Right atrium auricular region (tissue), 2 donors: ENCODE measurements at regions not wholly inside any gene's neighbourhood (a gene's known extent, or its start where the extent isn't known, plus 50 kb on each side); places are given as distances from the start of the nearest gene placed in this dataset.

Source experiments
- DNase-seq: peaks from one replicate; pipeline ENCODE4 v3.0.0-alpha.2; 2019; ENCODE audit warnings: low spot score
- H3K27ac ChIP-seq, 2 donors: fragments of 200-600 bp; sonication (generic); 1 replicate in 1 of 2; 2 replicates in 1 of 2; pipeline ENCODE4 v1.5.1; 2016 to 2019
- H3K27me3 ChIP-seq, 2 donors: fragments of 200-600 bp; sonication (generic); one replicate each; pipeline versions ENCODE4 v1.5.1 to v1.6.0; 2017 to 2019
- H3K36me3 ChIP-seq: fragments of 200-600 bp; sonication (generic); one replicate; pipeline ENCODE4 v1.5.1; 2016
- H3K4me1 ChIP-seq, 2 donors: fragments of 200-600 bp; sonication (generic); one replicate each; pipeline versions ENCODE4 v1.5.1 to v1.6.0; 2017 to 2019
- H3K4me3 ChIP-seq, 2 donors: fragments of 200-600 bp; sonication (generic); 1 replicate in 1 of 2; 2 replicates in 1 of 2; pipeline ENCODE4 v1.5.1; 2017 to 2019; ENCODE audit warnings: mild to moderate bottlenecking in 1 of 2, moderate library complexity in 1 of 2
- H3K9me3 ChIP-seq, 2 donors: fragments of 200-600 bp; sonication (generic); one replicate each; pipeline ENCODE4 v1.5.1; 2019
- TF ChIP-seq, protein P1 (sequence below), 2 donors: fragments of 200-600 bp; sonication (generic); IDR thresholded peaks; one replicate each; pipeline ENCODE4 v1.5.1; 2019; ENCODE audit warnings: antibody characterized with exemption in 2 of 2

DNA sequence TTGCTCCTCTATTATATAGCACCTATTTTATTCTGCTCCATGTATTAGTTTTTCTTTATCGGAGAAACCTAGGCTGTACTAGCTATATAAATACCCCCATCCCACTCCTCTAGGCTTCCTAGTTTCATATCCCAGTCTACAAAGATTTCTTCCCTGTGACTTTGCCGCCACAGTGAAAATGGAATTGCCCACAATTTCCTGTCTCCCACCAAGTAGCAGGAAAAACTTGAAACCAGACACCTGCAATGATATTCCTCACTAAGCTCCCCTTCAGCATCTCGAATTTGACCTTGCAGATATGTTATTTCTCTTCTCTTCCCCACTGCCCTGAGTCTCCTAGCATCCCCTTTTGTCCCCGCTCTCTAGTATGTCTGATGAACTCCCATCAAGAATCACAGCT, 685.8 kb upstream of the CCDC54 start:
- no peak overlapping the region for H3K27ac ChIP-seq
- TF ChIP-seq, protein P1, sequence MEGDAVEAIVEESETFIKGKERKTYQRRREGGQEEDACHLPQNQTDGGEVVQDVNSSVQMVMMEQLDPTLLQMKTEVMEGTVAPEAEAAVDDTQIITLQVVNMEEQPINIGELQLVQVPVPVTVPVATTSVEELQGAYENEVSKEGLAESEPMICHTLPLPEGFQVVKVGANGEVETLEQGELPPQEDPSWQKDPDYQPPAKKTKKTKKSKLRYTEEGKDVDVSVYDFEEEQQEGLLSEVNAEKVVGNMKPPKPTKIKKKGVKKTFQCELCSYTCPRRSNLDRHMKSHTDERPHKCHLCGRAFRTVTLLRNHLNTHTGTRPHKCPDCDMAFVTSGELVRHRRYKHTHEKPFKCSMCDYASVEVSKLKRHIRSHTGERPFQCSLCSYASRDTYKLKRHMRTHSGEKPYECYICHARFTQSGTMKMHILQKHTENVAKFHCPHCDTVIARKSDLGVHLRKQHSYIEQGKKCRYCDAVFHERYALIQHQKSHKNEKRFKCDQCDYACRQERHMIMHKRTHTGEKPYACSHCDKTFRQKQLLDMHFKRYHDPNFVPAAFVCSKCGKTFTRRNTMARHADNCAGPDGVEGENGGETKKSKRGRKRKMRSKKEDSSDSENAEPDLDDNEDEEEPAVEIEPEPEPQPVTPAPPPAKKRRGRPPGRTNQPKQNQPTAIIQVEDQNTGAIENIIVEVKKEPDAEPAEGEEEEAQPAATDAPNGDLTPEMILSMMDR (IDR thresholded peaks at IDR 0.05), result no peak

DNA sequence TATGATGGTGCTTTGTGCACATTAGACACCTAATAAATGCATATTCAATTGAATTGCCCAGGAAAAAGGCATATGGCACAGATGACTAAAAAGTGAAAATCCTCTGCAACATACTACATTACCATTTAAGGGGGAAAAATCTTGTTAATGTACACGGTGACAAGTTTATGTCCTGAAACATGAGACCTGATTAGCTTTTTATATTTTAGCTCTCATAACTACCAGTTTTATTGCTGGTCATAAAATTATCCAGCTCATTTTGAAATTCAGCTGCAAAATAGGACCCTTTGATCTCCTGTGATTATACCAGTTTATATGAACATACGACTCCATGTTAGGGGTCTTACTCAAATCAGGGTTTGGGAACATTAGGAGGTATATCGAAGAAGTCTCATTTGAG, 684.6 kb upstream of the CCDC54 start:
- Histone ChIP-seq H3K36me3 (no peaks in the 10 kb centered on the region), H3K9me3 (no peaks in the 10 kb centered on the region), H3K4me3 (no peak overlapping the region), H3K4me1 (no peaks in the 10 kb centered on the region), H3K27me3 (no peaks in the 10 kb centered on the region), H3K27ac (no peak overlapping the region)
- TF ChIP-seq, protein P1 (IDR thresholded peaks at IDR 0.05), result no peak
- no peak for DNase-seq

More for the DNA sequence above, 685.8 kb upstream of the CCDC54 start:
- Histone ChIP-seq H3K36me3 (no peaks in the 10 kb centered on the region), H3K9me3 (no peaks in the 10 kb centered on the region), H3K27me3 (no peaks in the 10 kb centered on the region), H3K4me1 (no peaks in the 10 kb centered on the region), H3K4me3 (no peak overlapping the region)
- DNase-seq, result no peak

DNA sequence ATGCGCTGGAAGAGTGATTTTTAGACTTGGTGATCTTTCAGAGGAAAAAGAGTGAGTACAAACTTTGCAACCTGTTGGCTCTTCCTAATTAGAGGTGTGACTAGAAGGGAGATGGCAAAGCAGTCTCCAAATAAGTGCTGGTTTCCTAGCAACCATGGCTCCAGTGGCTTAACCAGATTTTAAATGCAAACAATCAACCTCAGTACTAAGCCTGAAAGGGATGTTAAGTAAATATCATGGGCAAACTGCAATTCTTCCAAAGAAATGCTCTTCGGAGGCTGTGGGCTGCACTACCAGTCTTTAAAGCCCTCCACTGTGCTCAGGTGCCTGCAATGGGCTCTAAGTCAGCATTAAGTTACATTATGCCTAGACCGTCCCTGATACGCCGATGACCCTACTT, 678.1 kb upstream of the CCDC54 start:
- H3K27ac ChIP-seq, result no peak overlapping the region
- H3K27me3 ChIP-seq, result no peaks in the 10 kb centered on the region

DNA sequence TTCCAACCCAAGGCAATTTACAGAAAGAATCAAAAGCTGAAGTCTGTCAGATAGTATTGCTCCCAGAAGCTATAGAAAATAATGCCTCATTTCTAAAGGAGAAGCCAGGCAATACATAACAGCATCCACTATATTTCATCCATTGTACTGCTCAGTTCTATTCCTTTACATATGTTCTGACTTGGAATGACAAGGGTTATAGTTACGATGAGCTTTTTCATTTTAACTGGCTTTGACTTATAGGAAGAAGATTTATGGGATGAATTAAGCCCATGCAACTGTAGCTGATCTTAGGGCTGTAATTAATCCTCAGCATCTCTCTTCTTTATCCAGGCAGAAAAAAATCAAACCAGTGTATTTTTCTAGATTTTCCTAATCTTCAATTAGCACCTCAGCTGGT, 676.3 kb upstream of the CCDC54 start:
- TF ChIP-seq, protein P1 (IDR thresholded peaks at IDR 0.05), result no peak
- H3K27me3 ChIP-seq, result no peaks in the 10 kb centered on the region
- DNase-seq, result no peak
- no peak overlapping the region for H3K4me3 ChIP-seq
- H3K27ac ChIP-seq, result no peak overlapping the region
- no peaks in the 10 kb centered on the region for H3K4me1 ChIP-seq
- no peaks in the 10 kb centered on the region for H3K36me3 ChIP-seq
- H3K9me3 ChIP-seq, result no peaks in the 10 kb centered on the region

More for the DNA sequence above, 678.1 kb upstream of the CCDC54 start:
- Histone ChIP-seq H3K4me1 (no peaks in the 10 kb centered on the region), H3K4me3 (no peak overlapping the region), H3K36me3 (no peaks in the 10 kb centered on the region), H3K9me3 (no peaks in the 10 kb centered on the region)
- TF ChIP-seq, protein P1 (IDR thresholded peaks at IDR 0.05), result no peak
- DNase-seq, result no peak

DNA sequence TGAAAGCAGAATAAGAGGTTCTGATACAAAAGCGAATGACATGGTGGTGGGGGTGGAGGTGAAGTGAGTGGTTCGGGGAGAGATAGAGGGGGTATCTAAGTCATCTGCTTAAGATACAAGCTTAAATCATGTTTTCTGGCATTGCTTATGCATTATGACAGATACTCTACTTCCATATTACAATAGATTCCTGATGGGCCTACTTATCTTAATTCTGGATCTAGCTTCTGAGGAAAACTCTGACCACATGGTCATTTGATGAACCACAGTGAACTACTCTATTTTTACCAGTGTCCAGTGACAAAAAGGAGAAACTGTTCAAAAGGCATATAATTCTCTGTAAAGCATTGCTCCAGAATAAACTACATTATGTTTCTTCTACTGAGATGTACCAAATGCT, 673.7 kb upstream of the CCDC54 start:
- TF ChIP-seq, protein P1 (IDR thresholded peaks at IDR 0.05), result no peak
- Histone ChIP-seq H3K27ac (no peak overlapping the region), H3K4me3 (no peak overlapping the region), H3K36me3 (no peaks in the 10 kb centered on the region), H3K9me3 (no peaks in the 10 kb centered on the region), H3K27me3 (no peaks in the 10 kb centered on the region), H3K4me1 (no peaks in the 10 kb centered on the region)
- DNase-seq, result no peak

DNA sequence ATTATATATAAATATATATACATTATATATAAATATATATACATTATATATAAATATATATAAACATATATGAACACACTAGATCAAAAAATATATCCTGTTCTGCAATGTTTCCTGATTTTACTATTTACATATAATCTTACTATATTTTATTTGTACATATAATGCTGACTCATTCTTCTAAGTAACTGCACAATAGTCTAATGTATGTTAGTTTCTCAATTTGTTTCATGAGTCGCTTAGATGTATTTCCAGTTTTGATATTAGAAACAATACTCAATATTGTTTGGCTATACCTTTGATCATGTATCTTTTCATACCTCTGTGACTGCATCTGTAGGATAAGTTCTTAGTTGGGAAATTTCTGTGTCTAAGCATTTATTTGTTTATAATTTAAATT, 669.9 kb upstream of the CCDC54 start:
- no peak overlapping the region for H3K4me3 ChIP-seq
- DNase-seq, result no peak
- no peaks in the 10 kb centered on the region for H3K9me3 ChIP-seq
- no peaks in the 10 kb centered on the region for H3K27me3 ChIP-seq
- TF ChIP-seq, protein P1 (IDR thresholded peaks at IDR 0.05), result no peak
- H3K36me3 ChIP-seq, result no peaks in the 10 kb centered on the region
- H3K27ac ChIP-seq, result no peak overlapping the region
- no peaks in the 10 kb centered on the region for H3K4me1 ChIP-seq
